Epithelial cell of esophagus (primary cell): ENCODE measurements at regions not wholly inside any gene's neighbourhood (a gene's known extent, or its start where the extent isn't known, plus 50 kb on each side); places are given as distances from the start of the nearest gene placed in this dataset.
A peak's percentile ranks its signal among the peaks of the same experiment; 100 is the strongest.
"Not testable (repeated sequence)": the region's sequence is repeated elsewhere in the genome, so short reads cannot be mapped to it uniquely, and the experiment has no call there.

Experiments
- DNase-seq: peaks from one replicate; pipeline ENCODE4 v3.0.0; 2010; ENCODE audit warnings: low read depth
- H3K4me3 ChIP-seq: 2 replicates; pipeline ENCODE4 v1.5.1; 2011; ENCODE audit warnings: mild to moderate bottlenecking, low read length, control low read depth
- TF ChIP-seq, protein P1 (sequence below): IDR thresholded peaks from 2 replicates; pipeline ENCODE4 v1.5.1; 2011; ENCODE audit warnings: low read depth, mild to moderate bottlenecking, low read length, control low read depth, inconsistent platforms; ENCODE audit not compliant: insufficient read depth; ENCODE audit errors: missing control alignments

DNA sequence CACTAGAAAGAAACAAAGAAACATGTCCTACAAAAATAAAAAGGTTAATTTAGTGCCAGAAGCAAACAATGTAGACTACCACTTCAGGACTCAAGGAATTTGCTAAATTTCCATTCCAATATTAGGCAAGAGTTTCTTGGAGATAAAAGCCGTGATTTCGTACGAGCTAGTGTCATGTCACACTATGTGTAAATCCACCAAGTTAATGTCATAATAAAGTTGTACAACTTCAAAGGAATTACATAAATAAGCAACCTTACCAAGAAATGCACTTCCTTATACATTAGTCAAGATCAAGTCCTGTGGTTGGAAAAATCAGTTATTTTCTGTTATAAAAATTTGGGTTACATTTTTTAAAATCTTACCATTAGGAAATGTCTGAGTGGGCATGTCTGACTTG, 1222.8 kb downstream of the GALC start:
- no peak overlapping the region for H3K4me3 ChIP-seq
- no peak for DNase-seq
- TF ChIP-seq, protein P1, sequence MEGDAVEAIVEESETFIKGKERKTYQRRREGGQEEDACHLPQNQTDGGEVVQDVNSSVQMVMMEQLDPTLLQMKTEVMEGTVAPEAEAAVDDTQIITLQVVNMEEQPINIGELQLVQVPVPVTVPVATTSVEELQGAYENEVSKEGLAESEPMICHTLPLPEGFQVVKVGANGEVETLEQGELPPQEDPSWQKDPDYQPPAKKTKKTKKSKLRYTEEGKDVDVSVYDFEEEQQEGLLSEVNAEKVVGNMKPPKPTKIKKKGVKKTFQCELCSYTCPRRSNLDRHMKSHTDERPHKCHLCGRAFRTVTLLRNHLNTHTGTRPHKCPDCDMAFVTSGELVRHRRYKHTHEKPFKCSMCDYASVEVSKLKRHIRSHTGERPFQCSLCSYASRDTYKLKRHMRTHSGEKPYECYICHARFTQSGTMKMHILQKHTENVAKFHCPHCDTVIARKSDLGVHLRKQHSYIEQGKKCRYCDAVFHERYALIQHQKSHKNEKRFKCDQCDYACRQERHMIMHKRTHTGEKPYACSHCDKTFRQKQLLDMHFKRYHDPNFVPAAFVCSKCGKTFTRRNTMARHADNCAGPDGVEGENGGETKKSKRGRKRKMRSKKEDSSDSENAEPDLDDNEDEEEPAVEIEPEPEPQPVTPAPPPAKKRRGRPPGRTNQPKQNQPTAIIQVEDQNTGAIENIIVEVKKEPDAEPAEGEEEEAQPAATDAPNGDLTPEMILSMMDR = no peak

GRCh38 chr14:86766469-86766868, 1226.5 kb downstream of the GALC start:
- no peak overlapping the region for H3K4me3 ChIP-seq
- DNase-seq = peak; percentile 29
- TF ChIP-seq, protein P1 = no peak

GRCh38 chr14:86761611-86762010, 1231.4 kb downstream of the GALC start:
- TF ChIP-seq, protein P1 = no peak
- no peak for DNase-seq
- no peak overlapping the region for H3K4me3 ChIP-seq

DNA sequence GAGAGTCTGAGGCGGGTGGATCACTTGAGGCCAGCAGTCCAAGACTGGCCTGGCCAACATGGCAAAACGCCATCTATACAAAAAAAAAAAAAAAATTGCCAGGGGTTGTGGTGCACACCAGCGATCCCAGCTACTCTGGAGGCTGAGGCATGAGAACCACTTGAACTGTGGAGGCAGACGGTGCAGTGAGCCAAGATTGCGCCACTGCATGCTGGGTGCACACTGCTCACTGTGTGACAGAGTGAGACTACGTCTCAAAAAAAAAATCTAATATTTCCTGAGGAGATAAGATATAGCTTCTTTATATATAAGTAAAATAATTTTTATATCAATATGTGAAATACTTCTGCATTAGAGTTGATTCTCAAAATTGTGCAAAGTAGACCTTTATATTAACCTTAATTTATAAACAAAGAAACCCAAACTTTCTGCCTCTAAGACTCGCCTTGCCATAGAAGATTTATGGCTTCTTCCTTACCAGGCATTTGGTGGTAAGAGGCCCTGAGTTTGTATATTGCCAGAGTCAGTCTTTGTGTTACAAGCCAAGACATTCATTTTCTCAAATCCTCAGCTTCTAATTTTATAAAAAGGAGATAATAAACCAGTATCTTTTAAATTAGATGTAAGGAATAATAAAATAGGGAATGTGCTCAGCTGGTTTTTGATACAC, 1226.7 kb downstream of the FLRT2 start:
- no peak for DNase-seq
- TF ChIP-seq, protein P1 = no peak
- no peak overlapping the region for H3K4me3 ChIP-seq

DNA sequence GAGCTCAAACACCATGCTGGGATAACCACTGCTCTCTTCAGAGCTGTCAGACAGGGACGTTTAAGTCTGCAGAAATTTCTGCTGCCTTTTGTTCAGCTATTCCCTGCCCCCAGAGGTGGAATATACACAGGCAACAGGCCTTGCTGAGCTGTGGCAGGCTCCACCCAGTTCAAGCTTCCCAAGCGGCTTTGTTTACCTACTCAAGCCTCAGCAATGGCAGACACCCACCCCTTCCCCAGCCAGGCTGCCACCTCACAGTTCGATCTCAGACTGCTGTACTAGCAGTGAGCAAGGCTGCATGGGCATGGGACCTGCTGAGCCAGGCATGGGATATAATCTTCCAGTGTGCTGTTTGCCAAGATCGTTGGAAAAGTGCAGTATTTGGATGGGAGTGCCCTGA, 1220.5 kb downstream of the FLRT2 start:
- not testable (repeated sequence) for DNase-seq, H3K4me3 ChIP-seq

DNA sequence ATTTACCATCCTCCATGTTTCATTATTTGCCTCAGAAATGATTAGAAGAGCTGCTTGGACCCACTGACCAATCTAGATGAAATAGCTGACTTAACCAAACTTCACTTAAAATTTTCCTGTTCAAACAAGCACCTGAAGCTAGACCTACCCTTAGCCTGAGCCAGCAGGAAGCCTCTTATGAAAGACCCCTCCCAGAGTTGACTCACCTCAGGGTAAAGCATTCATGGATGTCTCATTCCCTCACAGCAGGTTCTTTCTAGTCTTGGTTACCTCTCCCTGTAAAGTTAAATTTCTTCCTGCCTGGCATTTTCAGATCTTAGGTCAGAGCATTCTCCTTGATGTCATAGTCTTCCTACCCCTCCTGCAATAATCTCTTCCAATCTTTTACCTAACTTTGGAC, 1209.8 kb downstream of the FLRT2 start:
- no peak overlapping the region for H3K4me3 ChIP-seq
- TF ChIP-seq, protein P1 = no peak
- peak; percentile 73 for DNase-seq

GRCh38 chr14:86731427-86731826, 1201.5 kb downstream of the FLRT2 start:
- H3K4me3 ChIP-seq, DNase-seq: not testable (repeated sequence)

DNA sequence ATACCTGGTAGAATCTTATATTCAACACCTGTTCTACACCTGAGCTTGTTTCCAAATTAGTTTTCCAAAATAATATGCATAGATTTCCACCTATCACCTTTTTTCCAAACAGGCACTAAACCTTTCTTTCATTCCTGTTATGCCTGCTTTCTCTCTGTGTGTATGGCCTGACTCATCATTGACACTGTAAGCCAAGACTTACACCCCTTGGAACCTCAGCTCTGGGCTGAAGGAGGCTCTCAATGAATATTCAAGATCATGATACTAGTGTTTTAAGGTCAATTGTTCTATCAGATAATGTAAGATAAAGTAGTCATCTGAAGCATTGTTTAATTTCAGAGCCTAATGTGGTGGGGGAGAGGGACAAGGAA, 1193.3 kb downstream of the FLRT2 start:
- TF ChIP-seq, protein P1 = no peak
- DNase-seq = peak; percentile 41
- H3K4me3 ChIP-seq = no peak overlapping the region
